H1 (cell line): ENCODE measurements at regions not wholly inside any gene's neighbourhood (a gene's known extent, or its start where the extent isn't known, plus 50 kb on each side); places are given as distances from the start of the nearest gene placed in this dataset.

Source experiments
- CREB1 ChIP-seq: IDR thresholded peaks from 2 replicates; pipeline ENCODE4 v1.6.1; 2012; ENCODE audit warnings: inconsistent platforms
- GTF2F1 ChIP-seq: IDR thresholded peaks from 2 replicates; pipeline ENCODE4 v1.6.1; 2012; ENCODE audit warnings: low read depth, low read length, improper control_type of control experiment, borderline replicate concordance
- JUND ChIP-seq: IDR thresholded peaks from 2 replicates; pipeline ENCODE4 v1.6.1; 2011; ENCODE audit warnings: mild to moderate bottlenecking, improper control_type of control experiment, low read length
- MAFK ChIP-seq: IDR thresholded peaks from 2 replicates; pipeline ENCODE4 v1.6.1; 2012; ENCODE audit warnings: low read depth, mild to moderate bottlenecking, improper control_type of control experiment, low read length
- POLR2A ChIP-seq, 2 experiments: IDR thresholded peaks; 1 replicate in 1 of 2; 2 replicates in 1 of 2; pipeline ENCODE4 v1.6.1; 2011; ENCODE audit warnings: low read depth in 2 of 2, low read length in 2 of 2, mild to moderate bottlenecking in 2 of 2; ENCODE audit errors: control extremely low read depth in 1 of 2
- POLR2AphosphoS5 ChIP-seq: IDR thresholded peaks from 2 replicates; pipeline ENCODE4 v1.6.1; 2011; ENCODE audit warnings: low read depth, low read length
- RAD21 ChIP-seq, 2 experiments: IDR thresholded peaks in 1 of 2; conservative IDR thresholded peaks in 1 of 2; 2 replicates each; pipeline ENCODE4 v1.6.1; 2011; ENCODE audit warnings: low read depth in 2 of 2, low read length in 2 of 2, improper control_type of control experiment in 1 of 2, inconsistent platforms in 1 of 2, mild to moderate bottlenecking in 1 of 2, moderate library complexity in 1 of 2
- SIN3A ChIP-seq, 2 experiments: IDR thresholded peaks in 1 of 2; conservative IDR thresholded peaks in 1 of 2; 2 replicates each; pipeline ENCODE4 v1.6.1; 2011 to 2012; ENCODE audit warnings: low read length in 2 of 2, improper control_type of control experiment in 1 of 2, low read depth in 1 of 2, mild to moderate bottlenecking in 1 of 2
- TAF1 ChIP-seq: IDR thresholded peaks from 2 replicates; pipeline ENCODE4 v1.6.1; 2011; ENCODE audit warnings: mild to moderate bottlenecking, low read depth, low read length
- YY1 ChIP-seq: IDR thresholded peaks from 2 replicates; pipeline ENCODE4 v1.6.1; 2011; ENCODE audit warnings: low read depth, mild to moderate bottlenecking, low read length
- TF ChIP-seq, protein P1 (sequence below), 3 experiments: IDR thresholded peaks; 1 replicate in 2 of 3; 2 replicates in 1 of 3; pipeline versions ENCODE4 v1.5.1 to v1.6.1; 2011; ENCODE audit warnings: low read length in 3 of 3, mild to moderate bottlenecking in 3 of 3, inconsistent platforms in 2 of 3, low read depth in 1 of 3, moderate library complexity in 1 of 3; ENCODE audit not compliant: insufficient read depth in 1 of 3; ENCODE audit errors: control extremely low read depth in 1 of 3
- TF ChIP-seq, protein P2 (sequence below): IDR thresholded peaks from 2 replicates; pipeline ENCODE4 v1.6.1; 2012; ENCODE audit warnings: low read length, inconsistent platforms

DNA sequence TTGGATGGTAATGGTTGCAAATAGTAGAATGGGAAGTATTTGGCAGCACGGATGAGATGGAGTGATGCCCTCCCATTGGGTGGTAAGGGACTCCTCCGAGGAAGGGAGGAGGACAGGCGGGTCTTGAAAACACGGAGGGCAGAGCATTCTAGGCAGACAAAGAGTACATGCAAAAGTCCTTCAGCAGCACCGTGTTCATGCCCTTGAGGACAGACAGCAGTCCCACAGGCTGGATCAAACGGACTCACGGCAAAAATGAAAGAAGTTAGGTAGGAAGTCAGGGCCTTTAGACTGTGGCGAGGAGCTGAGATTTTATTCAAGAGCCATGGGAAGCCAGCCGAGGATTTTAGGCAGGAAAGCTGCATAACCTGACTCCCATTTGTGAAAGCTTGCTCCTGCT lies 253.9 kb downstream of the RHOU start:
- TF ChIP-seq YY1 (no peak), RAD21 (IDR thresholded peaks at IDR 0.05 in 1 of 2, conservative IDR thresholded peaks at IDR 0.05 in 1 of 2; ENCODE audit: low read depth in 2 of 2, low read length in 2 of 2) (no peak), TAF1 (no peak), MAFK (no peak), CREB1 (no peak), POLR2AphosphoS5 (no peak), POLR2A (IDR thresholded peaks at IDR 0.05; ENCODE audit: control extremely low read depth in 1 of 2, low read depth in 2 of 2, low read length in 2 of 2) (no peak), JUND (no peak), GTF2F1 (no peak), SIN3A (conservative IDR thresholded peaks at IDR 0.05 in 1 of 2, IDR thresholded peaks at IDR 0.05 in 1 of 2; ENCODE audit: low read depth in 1 of 2, low read length in 2 of 2) (no peak)
- TF ChIP-seq, protein P1, sequence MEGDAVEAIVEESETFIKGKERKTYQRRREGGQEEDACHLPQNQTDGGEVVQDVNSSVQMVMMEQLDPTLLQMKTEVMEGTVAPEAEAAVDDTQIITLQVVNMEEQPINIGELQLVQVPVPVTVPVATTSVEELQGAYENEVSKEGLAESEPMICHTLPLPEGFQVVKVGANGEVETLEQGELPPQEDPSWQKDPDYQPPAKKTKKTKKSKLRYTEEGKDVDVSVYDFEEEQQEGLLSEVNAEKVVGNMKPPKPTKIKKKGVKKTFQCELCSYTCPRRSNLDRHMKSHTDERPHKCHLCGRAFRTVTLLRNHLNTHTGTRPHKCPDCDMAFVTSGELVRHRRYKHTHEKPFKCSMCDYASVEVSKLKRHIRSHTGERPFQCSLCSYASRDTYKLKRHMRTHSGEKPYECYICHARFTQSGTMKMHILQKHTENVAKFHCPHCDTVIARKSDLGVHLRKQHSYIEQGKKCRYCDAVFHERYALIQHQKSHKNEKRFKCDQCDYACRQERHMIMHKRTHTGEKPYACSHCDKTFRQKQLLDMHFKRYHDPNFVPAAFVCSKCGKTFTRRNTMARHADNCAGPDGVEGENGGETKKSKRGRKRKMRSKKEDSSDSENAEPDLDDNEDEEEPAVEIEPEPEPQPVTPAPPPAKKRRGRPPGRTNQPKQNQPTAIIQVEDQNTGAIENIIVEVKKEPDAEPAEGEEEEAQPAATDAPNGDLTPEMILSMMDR (IDR thresholded peaks at IDR 0.05; ENCODE audit: control extremely low read depth in 1 of 3, insufficient read depth in 1 of 3, low read depth in 1 of 3, low read length in 3 of 3): no peak
- TF ChIP-seq, protein P2, sequence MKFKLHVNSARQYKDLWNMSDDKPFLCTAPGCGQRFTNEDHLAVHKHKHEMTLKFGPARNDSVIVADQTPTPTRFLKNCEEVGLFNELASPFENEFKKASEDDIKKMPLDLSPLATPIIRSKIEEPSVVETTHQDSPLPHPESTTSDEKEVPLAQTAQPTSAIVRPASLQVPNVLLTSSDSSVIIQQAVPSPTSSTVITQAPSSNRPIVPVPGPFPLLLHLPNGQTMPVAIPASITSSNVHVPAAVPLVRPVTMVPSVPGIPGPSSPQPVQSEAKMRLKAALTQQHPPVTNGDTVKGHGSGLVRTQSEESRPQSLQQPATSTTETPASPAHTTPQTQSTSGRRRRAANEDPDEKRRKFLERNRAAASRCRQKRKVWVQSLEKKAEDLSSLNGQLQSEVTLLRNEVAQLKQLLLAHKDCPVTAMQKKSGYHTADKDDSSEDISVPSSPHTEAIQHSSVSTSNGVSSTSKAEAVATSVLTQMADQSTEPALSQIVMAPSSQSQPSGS: no peak
